Motor neuron (in vitro differentiated cells): ENCODE measurements at regions not wholly inside any gene's neighbourhood (a gene's known extent, or its start where the extent isn't known, plus 50 kb on each side); places are given as distances from the start of the nearest gene placed in this dataset.

Experiments used
- ATAC-seq, 8 experiments: fragments of 200-7000 bp; cut with Tn5 transposase; replicated peaks in 6 of 8; 2 replicates each; pipeline ENCODE4 v1.8.0; 2021; ENCODE audit warnings: mild to moderate bottlenecking in 8 of 8, moderate library complexity in 8 of 8
- H3K27ac ChIP-seq, 2 donors: fragments of 250-450 bp; sonication (Bioruptor Pico); 2 replicates each; pipeline ENCODE4 v1.9.0; 2021; ENCODE audit warnings: antibody characterized with exemption in 2 of 2, mild to moderate bottlenecking in 2 of 2, moderate library complexity in 1 of 2
- H3K4me1 ChIP-seq, 2 donors: fragments of 250-450 bp; sonication (Bioruptor Pico); replicated peaks in 1 of 2; 2 replicates each; pipeline ENCODE4 v1.6.1; 2021; ENCODE audit warnings: antibody characterized with exemption in 2 of 2, mild to moderate bottlenecking in 2 of 2, moderate library complexity in 1 of 2
- H3K4me3 ChIP-seq, 5 donors: fragments of 250-450 bp; sonication (Bioruptor Pico); 2 replicates each; pipeline ENCODE4 v1.9.0; 2021; ENCODE audit warnings: antibody characterized with exemption in 5 of 5, mild to moderate bottlenecking in 5 of 5, moderate library complexity in 4 of 5
- WGBS, 10 experiments: fragments of 450-650 bp; shearing (Covaris generic); methylation state at CpG; one replicate each; pipeline ENCODE4 v1.0.0; 2022; 5-methylcytosine and 5-hydroxymethylcytosine counted together
- in situ Hi-C, 9 experiments: fragments of 400-800 bp; cut with MboI; loops; one replicate each; pipeline ENCODE4 v1.15.0; 2021; ENCODE audit warnings: low sequenced_read_pairs in 9 of 9, low pct_unique_long_range_greater_than_20kb in 2 of 9; ENCODE audit not compliant: unreplicated experiment in 9 of 9

- WGBS, 10 experiments = 0 to 90% (median 82%) methylated on average over 1 to 2 of the region's 3 CpGs; no CpG with 5 or more reads in 7 of the 10 experiments
- in situ Hi-C loops = loop anchor here in 1 of 9 experiments (25.0 kb wide), 1 partner anchor 384 kb away; no protein-coding TSS in a partner anchor
- Histone ChIP-seq H3K4me1 (peaks cover 14 to 23% of the 10 kb centered on the region in 2 donors), H3K27ac (no peak overlapping the region), H3K4me3 (no peak overlapping the region)
- no peak for ATAC-seq
Observed at GRCh38 chr12:108078428-108078827, 50.7 kb upstream of the WSCD2 start.
